ENCODE measurements at regions not wholly inside any gene's neighbourhood (a gene's known extent, or its start where the extent isn't known, plus 50 kb on each side); places are given as distances from the start of the nearest gene placed in this dataset.
"Not testable (repeated sequence)": the region's sequence is repeated elsewhere in the genome, so short reads cannot be mapped to it uniquely, and the experiment has no call there.

- DNase-seq, result peak; percentile 51
Observed at GRCh38 chr13:111005364-111005763, 90.5 kb upstream of the ANKRD10 start.

- DNase-seq, result no peak
Observed at GRCh38 chr13:111004444-111004843, 89.6 kb upstream of the ANKRD10 start.

- no peak for DNase-seq
Observed at GRCh38 chr13:111001636-111002035, 86.8 kb upstream of the ANKRD10 start.

- no peak for DNase-seq
Observed at GRCh38 chr13:110993788-110994187, 78.9 kb upstream of the ANKRD10 start.

- no peak for DNase-seq
Observed at GRCh38 chr13:110991991-110992508, 77.2 kb upstream of the ANKRD10 start.

GRCh38 chr13:110989331-110989730, 74.5 kb upstream of the ANKRD10 start:
- DNase-seq, result no peak

GRCh38 chr13:110985541-110985940, 70.7 kb upstream of the ANKRD10 start:
- DNase-seq, result no peak

GRCh38 chr13:110984798-110985197, 69.9 kb upstream of the ANKRD10 start:
- no peak for DNase-seq

GRCh38 chr13:110984381-110984780, 69.5 kb upstream of the ANKRD10 start:
- peak; percentile 52 for DNase-seq

GRCh38 chr13:110983241-110983640, 68.4 kb upstream of the ANKRD10 start:
- no peak for DNase-seq

GRCh38 chr13:110981379-110981778, 66.5 kb upstream of the ANKRD10 start:
- no peak for DNase-seq

- no peak for DNase-seq
Observed at GRCh38 chr13:110980921-110981320, 66.1 kb upstream of the ANKRD10 start.

- DNase-seq, result not testable (repeated sequence)
Observed at GRCh38 chr13:110979149-110979548, 64.3 kb upstream of the ANKRD10 start.

- DNase-seq, result no peak
Observed at GRCh38 chr13:110978390-110978789, 63.5 kb upstream of the ANKRD10 start.

- DNase-seq, result no peak
Observed at GRCh38 chr13:110976785-110977184, 61.9 kb upstream of the ANKRD10 start.

GRCh38 chr13:110973007-110973700, 58.3 kb upstream of the ANKRD10 start:
- DNase-seq, result no peak

GRCh38 chr13:110971486-110971885, 56.6 kb upstream of the ANKRD10 start:
- no peak for DNase-seq

GRCh38 chr13:110967156-110967855, 52.4 kb upstream of the ANKRD10 start:
- DNase-seq, result not testable (repeated sequence)

GRCh38 chr13:110965755-110966134, 50.9 kb upstream of the ANKRD10 start:
- DNase-seq, result no peak

- no peak for DNase-seq
Observed at GRCh38 chr13:110965038-110965754, 50.3 kb upstream of the ANKRD10 start.

Data from right hindlimb (tissue), 1 donor.